Natural killer cell (primary cell): ENCODE measurements at regions not wholly inside any gene's neighbourhood (a gene's known extent, or its start where the extent isn't known, plus 50 kb on each side); places are given as distances from the start of the nearest gene placed in this dataset.

ENCODE experiments used
- ATAC-seq, 3 donors: fragments of 150-1000 bp in 2 of 3; fragments of 200-7000 bp in 1 of 3; cut with Tn5 transposase; 1 replicate in 1 of 3; 2 replicates in 2 of 3; pipeline ENCODE4 v1.10.0; 2021; ENCODE audit warnings: mild to moderate bottlenecking in 2 of 3, moderate library complexity in 2 of 3
- DNase-seq, 2 donors: peaks; one replicate each; pipeline versions ENCODE4 v3.0.0 to v3.0.0-alpha.2; 2013 to 2021; ENCODE audit warnings: mixed read lengths in 1 of 2
- H3K27ac ChIP-seq: one replicate; pipeline ENCODE4 v1.5.1; 2013; ENCODE audit warnings: mild to moderate bottlenecking, low read length
- H3K27me3 ChIP-seq: one replicate; pipeline ENCODE4 v1.6.1; 2013; ENCODE audit warnings: low read length; ENCODE audit not compliant: control insufficient read depth, insufficient read depth
- H3K36me3 ChIP-seq: one replicate; pipeline ENCODE4 v1.6.1; 2013; ENCODE audit warnings: low read length; ENCODE audit not compliant: control insufficient read depth, insufficient read depth
- H3K4me1 ChIP-seq: one replicate; pipeline ENCODE4 v1.6.1; 2013; ENCODE audit warnings: low read length; ENCODE audit not compliant: control insufficient read depth, insufficient read depth
- H3K4me3 ChIP-seq: one replicate; pipeline ENCODE4 v1.5.1; 2013; ENCODE audit warnings: low read length
- H3K9me3 ChIP-seq: one replicate; pipeline ENCODE4 v1.6.1; 2013; ENCODE audit warnings: low read length; ENCODE audit not compliant: control insufficient read depth, insufficient read depth
- H3K27ac Mint-ChIP-seq, 2 donors: one replicate each; pipeline ENCODE4 v1.8.0; 2022; ENCODE audit warnings: mild to moderate bottlenecking in 2 of 2, mixed read lengths in 2 of 2, moderate library complexity in 1 of 2
- H3K27me3 Mint-ChIP-seq, 2 donors: one replicate each; pipeline ENCODE4 v1.8.0; 2022; ENCODE audit warnings: low read depth in 2 of 2, mixed read lengths in 2 of 2
- H3K36me3 Mint-ChIP-seq: one replicate; pipeline ENCODE4 v1.8.0; 2022; ENCODE audit warnings: mixed read lengths
- H3K4me1 Mint-ChIP-seq, 2 donors: one replicate each; pipeline ENCODE4 v1.8.0; 2022; ENCODE audit warnings: mixed read lengths in 2 of 2
- H3K4me3 Mint-ChIP-seq: one replicate; pipeline ENCODE4 v1.8.0; 2022; ENCODE audit warnings: mild to moderate bottlenecking, moderate library complexity, mixed read lengths
- H3K9me3 Mint-ChIP-seq, 2 donors: one replicate each; pipeline ENCODE4 v1.8.0; 2022; ENCODE audit warnings: mixed read lengths in 2 of 2
- WGBS: methylation state at CpG from one replicate; pipeline ENCODE4 v1.1.7; 2013; ENCODE audit warnings: missing lambda C conversion rate; ENCODE audit not compliant: insufficient coverage; 5-methylcytosine and 5-hydroxymethylcytosine counted together
- intact Hi-C: fragments of 100-400 bp; cut with micrococcal nuclease; formaldehyde crosslinking; loops from one replicate; pipeline ENCODE4 v1.14.2; 2022
- TF ChIP-seq, protein P1 (sequence below): fragments of 200-600 bp; IDR thresholded peaks from one replicate; pipeline ENCODE4 v1.8.0; 2022; ENCODE audit warnings: antibody characterized with exemption

GRCh38 chr16:86199871-86200695 lies 301.1 kb downstream of the IRF8 start:
- WGBS: 66% methylated on average over 24 of the region's 28 CpGs
- Histone ChIP-seq H3K4me3 (no peak overlapping the region), H3K36me3 (no peaks in the 10 kb centered on the region), H3K9me3 (no peaks in the 10 kb centered on the region), H3K27ac (no peak overlapping the region), H3K27me3 (peaks cover 11% of the 10 kb centered on the region), H3K4me1 (no peaks in the 10 kb centered on the region)
- Mint-ChIP-seq H3K36me3 (no peaks in the 10 kb centered on the region), H3K4me3 (no peak overlapping the region), H3K27ac (no peak overlapping the region), H3K27me3 (peaks cover 55 to 78% of the 10 kb centered on the region in 2 donors), H3K4me1 (no peaks in the 10 kb centered on the region), H3K9me3 (no peaks in the 10 kb centered on the region)
- no peak for DNase-seq
- TF ChIP-seq, protein P1, sequence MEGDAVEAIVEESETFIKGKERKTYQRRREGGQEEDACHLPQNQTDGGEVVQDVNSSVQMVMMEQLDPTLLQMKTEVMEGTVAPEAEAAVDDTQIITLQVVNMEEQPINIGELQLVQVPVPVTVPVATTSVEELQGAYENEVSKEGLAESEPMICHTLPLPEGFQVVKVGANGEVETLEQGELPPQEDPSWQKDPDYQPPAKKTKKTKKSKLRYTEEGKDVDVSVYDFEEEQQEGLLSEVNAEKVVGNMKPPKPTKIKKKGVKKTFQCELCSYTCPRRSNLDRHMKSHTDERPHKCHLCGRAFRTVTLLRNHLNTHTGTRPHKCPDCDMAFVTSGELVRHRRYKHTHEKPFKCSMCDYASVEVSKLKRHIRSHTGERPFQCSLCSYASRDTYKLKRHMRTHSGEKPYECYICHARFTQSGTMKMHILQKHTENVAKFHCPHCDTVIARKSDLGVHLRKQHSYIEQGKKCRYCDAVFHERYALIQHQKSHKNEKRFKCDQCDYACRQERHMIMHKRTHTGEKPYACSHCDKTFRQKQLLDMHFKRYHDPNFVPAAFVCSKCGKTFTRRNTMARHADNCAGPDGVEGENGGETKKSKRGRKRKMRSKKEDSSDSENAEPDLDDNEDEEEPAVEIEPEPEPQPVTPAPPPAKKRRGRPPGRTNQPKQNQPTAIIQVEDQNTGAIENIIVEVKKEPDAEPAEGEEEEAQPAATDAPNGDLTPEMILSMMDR: no peak
- intact Hi-C loops: no loop called here
- ATAC-seq: no peak

DNA sequence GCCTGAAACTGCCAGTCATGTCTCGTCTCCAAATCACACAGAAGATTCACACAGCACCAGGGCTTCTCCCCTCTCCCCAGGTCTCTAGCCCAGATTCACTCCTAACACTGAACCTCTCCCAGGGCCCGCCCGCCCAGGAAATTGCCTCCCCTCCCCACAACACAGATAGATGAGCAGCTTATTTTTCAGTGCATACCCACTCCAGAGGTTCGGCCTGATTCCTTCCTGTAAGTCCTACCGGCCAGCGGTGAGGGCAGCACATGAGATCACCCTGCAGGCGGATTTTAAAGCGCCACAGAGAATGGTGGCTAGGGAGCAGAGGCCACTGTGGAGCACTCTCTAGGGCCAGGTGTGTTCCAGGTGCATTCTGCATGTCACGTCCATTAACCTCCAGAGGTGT lies 301.8 kb downstream of the IRF8 start:
- Mint-ChIP-seq H3K9me3 (no peaks in the 10 kb centered on the region), H3K36me3 (no peaks in the 10 kb centered on the region), H3K27ac (no peak overlapping the region), H3K4me3 (no peak overlapping the region), H3K4me1 (no peaks in the 10 kb centered on the region), H3K27me3 (peaks cover 52 to 72% of the 10 kb centered on the region in 2 donors)
- ATAC-seq (no peak), DNase-seq (no peak)
- H3K4me1 ChIP-seq: no peaks in the 10 kb centered on the region
- 66% methylated on average over 9 of the region's 9 CpGs for whole genome bisulfite sequencing
- no peaks in the 10 kb centered on the region for H3K36me3 ChIP-seq
- H3K27ac ChIP-seq: no peak overlapping the region
- H3K4me3 ChIP-seq: no peak overlapping the region
- intact Hi-C loops: no loop called here
- TF ChIP-seq, protein P1: no peak
- no peaks in the 10 kb centered on the region for H3K9me3 ChIP-seq
- peaks cover 11% of the 10 kb centered on the region for H3K27me3 ChIP-seq

GRCh38 chr16:86201746-86202145 lies 302.8 kb downstream of the IRF8 start:
- no peaks in the 10 kb centered on the region for H3K4me1 ChIP-seq
- DNase-seq (no peak), ATAC-seq (no peak)
- H3K36me3 Mint-ChIP-seq: no peaks in the 10 kb centered on the region
- 72% methylated on average over 9 of the region's 10 CpGs for WGBS
- no peak overlapping the region for H3K27ac ChIP-seq
- no peaks in the 10 kb centered on the region for H3K4me1 Mint-ChIP-seq
- H3K27me3 Mint-ChIP-seq: peaks cover 47 to 62% of the 10 kb centered on the region in 2 donors
- no peaks in the 10 kb centered on the region for H3K36me3 ChIP-seq
- H3K9me3 ChIP-seq: no peaks in the 10 kb centered on the region
- H3K4me3 Mint-ChIP-seq: no peak overlapping the region
- intact Hi-C loops: no loop called here
- H3K9me3 Mint-ChIP-seq: no peaks in the 10 kb centered on the region
- H3K27me3 ChIP-seq: peaks cover 11% of the 10 kb centered on the region
- H3K4me3 ChIP-seq: no peak overlapping the region
- TF ChIP-seq, protein P1: no peak
- H3K27ac Mint-ChIP-seq: no peak overlapping the region

DNA sequence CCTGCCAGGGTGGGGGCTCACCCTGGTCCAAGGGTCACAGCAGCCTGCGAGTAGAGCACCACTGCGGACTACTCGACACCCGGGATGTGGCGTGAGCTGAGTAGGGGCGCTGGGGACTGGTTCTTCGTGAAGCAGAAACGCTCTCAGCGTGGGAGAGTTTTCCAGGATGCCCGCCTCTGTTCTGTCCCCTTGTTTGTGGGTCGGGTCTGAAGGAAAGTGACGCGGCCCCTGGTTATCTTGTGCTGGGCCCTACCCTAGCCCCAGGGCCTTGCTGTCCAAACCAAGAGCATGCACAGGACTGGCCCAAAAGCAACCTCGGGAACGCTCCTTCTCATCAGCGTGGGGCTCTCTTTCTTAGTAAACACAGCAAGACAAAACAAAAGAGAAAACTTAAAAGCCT lies 303.3 kb downstream of the IRF8 start:
- peaks cover 42 to 56% of the 10 kb centered on the region in 2 donors for H3K27me3 Mint-ChIP-seq

More for the DNA sequence above, 303.3 kb downstream of the IRF8 start:
- Histone ChIP-seq H3K9me3 (no peaks in the 10 kb centered on the region), H3K4me3 (no peak overlapping the region), H3K4me1 (no peaks in the 10 kb centered on the region), H3K27ac (no peak overlapping the region), H3K27me3 (peaks cover 8% of the 10 kb centered on the region), H3K36me3 (no peaks in the 10 kb centered on the region)
- intact Hi-C loops: no loop called here
- Mint-ChIP-seq H3K27ac (no peak overlapping the region), H3K36me3 (no peaks in the 10 kb centered on the region), H3K4me1 (no peaks in the 10 kb centered on the region), H3K4me3 (no peak overlapping the region), H3K9me3 (no peaks in the 10 kb centered on the region)
- no peak for DNase-seq
- TF ChIP-seq, protein P1: no peak
- 82% methylated on average over 16 of the region's 16 CpGs for WGBS
- no peak for ATAC-seq
